Bronchial epithelial cell (primary cell): ENCODE measurements at regions not wholly inside any gene's neighbourhood (a gene's known extent, or its start where the extent isn't known, plus 50 kb on each side); places are given as distances from the start of the nearest gene placed in this dataset.

Experiments used
- DNase-seq: peaks from one replicate; pipeline ENCODE4 v3.0.0-alpha.2; 2010; ENCODE audit warnings: low read depth
- FAIRE-seq: peaks from 2 replicates; lab custom pipeline; 2011; peaks lifted over from hg19 to GRCh38; lab: Jason Lieb, UNC
- H3K27me3 ChIP-seq: 2 replicates; pipeline ENCODE4 v1.5.1; 2011; ENCODE audit warnings: low read length; ENCODE audit not compliant: control insufficient read depth, insufficient read depth
- H3K36me3 ChIP-seq: 2 replicates; pipeline ENCODE4 v1.5.1; 2011; ENCODE audit warnings: low read length; ENCODE audit not compliant: control insufficient read depth, insufficient read depth
- H3K4me3 ChIP-seq: 2 replicates; pipeline ENCODE4 v1.5.1; 2011; ENCODE audit warnings: mild to moderate bottlenecking, low read depth, low read length, control low read depth
- TF ChIP-seq, protein P1 (sequence below): IDR thresholded peaks from 2 replicates; pipeline ENCODE4 v1.5.1; 2011; ENCODE audit warnings: mild to moderate bottlenecking, moderate library complexity, low read length, control low read depth, inconsistent platforms; ENCODE audit not compliant: insufficient read depth, severe bottlenecking

DNA sequence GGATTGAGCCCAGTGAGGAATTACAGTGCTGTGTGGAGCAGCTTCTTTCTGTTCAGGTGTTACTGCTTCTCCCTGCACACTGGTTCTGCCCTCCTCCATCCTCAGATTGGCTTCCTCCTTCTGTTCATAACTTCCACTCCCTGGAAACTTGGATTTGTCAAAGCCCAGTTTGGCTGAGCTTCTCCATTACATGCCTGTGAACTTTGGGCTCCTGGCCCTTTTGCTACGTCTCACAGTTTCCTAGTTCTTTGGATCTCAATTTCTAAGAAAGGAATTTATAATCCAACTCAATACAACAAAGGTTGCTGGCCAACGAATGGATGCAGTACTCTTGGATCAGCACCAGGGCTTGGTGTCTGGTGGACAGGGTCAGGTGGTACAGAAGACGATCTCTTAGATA lies 318.1 kb downstream of the RPS24 start:
- H3K4me3 ChIP-seq: no peak overlapping the region
- TF ChIP-seq, protein P1, sequence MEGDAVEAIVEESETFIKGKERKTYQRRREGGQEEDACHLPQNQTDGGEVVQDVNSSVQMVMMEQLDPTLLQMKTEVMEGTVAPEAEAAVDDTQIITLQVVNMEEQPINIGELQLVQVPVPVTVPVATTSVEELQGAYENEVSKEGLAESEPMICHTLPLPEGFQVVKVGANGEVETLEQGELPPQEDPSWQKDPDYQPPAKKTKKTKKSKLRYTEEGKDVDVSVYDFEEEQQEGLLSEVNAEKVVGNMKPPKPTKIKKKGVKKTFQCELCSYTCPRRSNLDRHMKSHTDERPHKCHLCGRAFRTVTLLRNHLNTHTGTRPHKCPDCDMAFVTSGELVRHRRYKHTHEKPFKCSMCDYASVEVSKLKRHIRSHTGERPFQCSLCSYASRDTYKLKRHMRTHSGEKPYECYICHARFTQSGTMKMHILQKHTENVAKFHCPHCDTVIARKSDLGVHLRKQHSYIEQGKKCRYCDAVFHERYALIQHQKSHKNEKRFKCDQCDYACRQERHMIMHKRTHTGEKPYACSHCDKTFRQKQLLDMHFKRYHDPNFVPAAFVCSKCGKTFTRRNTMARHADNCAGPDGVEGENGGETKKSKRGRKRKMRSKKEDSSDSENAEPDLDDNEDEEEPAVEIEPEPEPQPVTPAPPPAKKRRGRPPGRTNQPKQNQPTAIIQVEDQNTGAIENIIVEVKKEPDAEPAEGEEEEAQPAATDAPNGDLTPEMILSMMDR: no peak
- no peak for DNase-seq
- no peaks in the 10 kb centered on the region for H3K36me3 ChIP-seq
- H3K27me3 ChIP-seq: peaks cover 2% of the 10 kb centered on the region
- FAIRE-seq: no peak

DNA sequence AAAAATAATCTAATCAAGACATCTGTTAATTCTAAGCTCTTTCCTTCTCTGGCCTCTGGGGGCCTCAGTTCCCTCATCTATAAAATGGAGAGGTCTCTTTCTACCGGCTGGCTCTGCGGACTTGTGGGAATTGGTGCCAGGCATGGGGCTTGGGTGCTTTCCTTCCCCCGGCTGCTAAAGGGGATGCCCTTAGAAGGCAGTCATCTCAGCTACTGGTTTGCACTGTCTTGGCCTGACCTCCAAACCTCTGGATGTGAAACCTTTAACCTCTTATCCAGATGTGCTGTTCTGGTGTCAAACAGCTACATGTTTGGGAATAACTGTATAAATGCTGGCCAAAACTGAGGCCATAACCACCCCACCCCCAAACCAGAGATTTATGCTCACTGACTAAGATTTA lies 320.0 kb downstream of the RPS24 start:
- Histone ChIP-seq H3K4me3 (no peak overlapping the region), H3K27me3 (peaks cover 7% of the 10 kb centered on the region), H3K36me3 (no peaks in the 10 kb centered on the region)
- TF ChIP-seq, protein P1: no peak
- FAIRE-seq: no peak
- DNase-seq: no peak

DNA sequence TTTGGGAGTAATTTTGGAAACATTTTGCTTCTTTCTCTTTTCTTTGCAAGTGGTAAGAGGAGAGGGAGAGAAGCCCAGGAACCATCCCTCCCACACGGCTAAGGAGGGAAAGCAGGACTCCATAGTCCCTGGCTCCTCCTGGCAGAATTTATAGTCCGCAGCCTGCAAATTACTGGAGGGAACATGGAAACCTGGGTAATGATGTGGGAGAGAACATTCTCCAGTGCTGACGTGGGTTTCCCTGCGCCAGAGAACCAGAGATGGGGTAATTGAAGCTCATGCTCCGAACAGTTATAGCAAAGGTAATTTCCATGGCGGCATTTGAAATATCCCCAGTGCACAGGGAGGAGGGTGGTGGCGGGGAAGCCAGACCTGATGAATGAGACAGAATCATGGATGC lies 320.4 kb downstream of the RPS24 start:
- Histone ChIP-seq H3K36me3 (no peaks in the 10 kb centered on the region), H3K4me3 (no peak overlapping the region), H3K27me3 (peaks cover 7% of the 10 kb centered on the region)
- FAIRE-seq: no peak
- TF ChIP-seq, protein P1: no peak
- no peak for DNase-seq

DNA sequence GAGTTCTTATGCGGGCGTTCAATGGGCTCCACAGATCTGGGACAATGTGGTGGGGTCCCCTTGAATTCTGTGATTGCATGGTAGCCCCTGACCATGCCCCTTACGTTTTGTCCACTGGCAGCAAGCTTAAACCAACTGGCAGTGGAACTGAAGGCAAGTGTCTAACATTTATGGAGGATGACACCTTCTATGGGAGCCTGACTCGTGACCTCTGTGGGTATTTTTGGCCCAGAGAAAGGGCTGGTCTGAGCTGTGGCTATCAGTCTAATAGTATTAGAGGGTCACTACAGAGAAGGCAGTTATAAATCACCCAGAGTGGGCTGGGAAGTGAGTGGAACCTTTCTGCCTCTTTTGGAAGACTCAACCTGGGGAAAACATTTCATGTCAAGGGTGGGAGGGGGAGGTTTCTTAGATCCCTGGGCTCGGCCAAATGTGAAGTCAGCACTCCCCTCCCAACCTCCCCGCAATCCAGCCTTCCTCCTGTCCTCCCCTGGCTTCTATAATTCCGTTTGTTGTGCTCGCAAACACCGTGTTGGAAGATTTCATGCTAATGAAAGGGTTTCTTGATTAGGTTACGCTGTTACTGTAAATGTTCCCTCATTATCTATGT lies 322.7 kb downstream of the RPS24 start:
- Histone ChIP-seq H3K4me3 (no peak overlapping the region), H3K27me3 (peaks cover 7% of the 10 kb centered on the region), H3K36me3 (no peaks in the 10 kb centered on the region)
- TF ChIP-seq, protein P1: no peak
- DNase-seq (no peak), FAIRE-seq (no peak)

DNA sequence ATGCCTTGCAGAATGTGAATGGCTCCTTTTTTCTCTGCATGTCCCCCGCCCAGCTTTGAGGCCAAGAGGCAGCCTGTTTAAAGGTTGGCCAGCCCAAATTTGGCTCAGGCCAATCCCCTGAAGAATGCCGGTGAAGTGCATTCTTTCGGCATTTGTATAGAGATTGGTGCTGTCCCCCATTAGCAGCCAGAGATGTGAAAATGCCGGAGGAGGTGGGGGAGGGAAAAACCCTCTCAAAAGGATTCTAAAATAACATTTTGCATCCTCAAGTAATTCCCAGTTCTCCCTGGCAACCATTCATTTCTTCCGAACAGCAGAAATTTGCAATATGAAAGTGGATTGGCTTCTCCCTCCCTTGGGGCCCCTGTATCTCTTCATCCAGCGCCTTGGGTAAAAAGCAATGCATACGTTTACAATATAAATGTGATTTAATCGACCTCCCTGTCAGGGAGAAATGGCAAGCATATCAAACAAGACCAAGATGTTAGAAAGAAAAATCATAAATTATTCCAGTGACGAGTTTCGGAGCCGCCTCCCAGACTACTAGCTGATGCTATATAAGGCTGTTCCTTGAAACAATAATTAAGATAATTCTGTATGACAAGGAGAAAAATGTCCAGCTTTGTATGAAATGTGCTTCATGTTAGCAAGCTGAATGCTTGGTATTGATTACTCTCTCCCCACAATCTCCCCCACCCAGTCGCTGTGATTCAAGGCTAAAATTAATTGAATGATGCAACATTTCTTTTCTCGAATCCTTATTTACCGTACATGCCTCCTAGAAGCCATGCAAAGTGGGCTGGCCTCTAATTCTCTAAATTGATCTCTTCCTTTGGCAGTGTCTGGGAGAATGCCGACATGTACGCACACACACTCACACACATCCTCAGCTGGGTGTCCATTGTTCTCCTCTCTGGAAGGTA lies 323.7 kb downstream of the RPS24 start:
- no peak for DNase-seq
- Histone ChIP-seq H3K4me3 (no peak overlapping the region), H3K36me3 (no peaks in the 10 kb centered on the region), H3K27me3 (peaks cover 7% of the 10 kb centered on the region)
- FAIRE-seq: peak; percentile 75
- TF ChIP-seq, protein P1: no peak
